H9 (cell line): ENCODE measurements at regions not wholly inside any gene's neighbourhood (a gene's known extent, or its start where the extent isn't known, plus 50 kb on each side); places are given as distances from the start of the nearest gene placed in this dataset.

Source experiments
- DNase-seq: peaks from one replicate; pipeline ENCODE4 v3.0.0-alpha.2; 2017
- H2AFZ ChIP-seq: one replicate; pipeline ENCODE4 v1.6.1; 2013; ENCODE audit warnings: mild to moderate bottlenecking, low read length, control low read depth, moderate library complexity
- H2AK5ac ChIP-seq: 2 replicates; pipeline ENCODE4 v1.6.1; 2013; ENCODE audit warnings: low read length, control low read depth, mixed read lengths; ENCODE audit not compliant: insufficient read length
- H2BK120ac ChIP-seq: one replicate; pipeline ENCODE4 v1.6.1; 2013; ENCODE audit warnings: low read depth, mild to moderate bottlenecking, low read length, control low read depth, inconsistent platforms; ENCODE audit not compliant: poor library complexity, severe bottlenecking
- H2BK12ac ChIP-seq: 2 replicates; pipeline ENCODE4 v1.6.1; 2013; ENCODE audit warnings: low read length, control low read depth, mixed read lengths, low read depth; ENCODE audit not compliant: insufficient read length
- H2BK15ac ChIP-seq: 2 replicates; pipeline ENCODE4 v1.6.1; 2013; ENCODE audit warnings: low read depth, low read length, control low read depth
- H2BK20ac ChIP-seq: one replicate; pipeline ENCODE4 v1.6.1; 2013; ENCODE audit warnings: low read depth, mild to moderate bottlenecking, low read length, control low read depth, inconsistent platforms; ENCODE audit not compliant: poor library complexity, severe bottlenecking
- H2BK5ac ChIP-seq: 2 replicates; pipeline ENCODE4 v1.6.1; 2013; ENCODE audit warnings: low read length, control low read depth, mixed read lengths; ENCODE audit not compliant: insufficient read length
- H3K14ac ChIP-seq: 2 replicates; pipeline ENCODE4 v1.6.1; 2013; ENCODE audit warnings: low read length, control low read depth; ENCODE audit not compliant: insufficient read depth
- H3K18ac ChIP-seq: 2 replicates; pipeline ENCODE4 v1.6.1; 2013; ENCODE audit warnings: low read depth, mild to moderate bottlenecking, mixed read lengths, low read length, control low read depth; ENCODE audit not compliant: insufficient read length
- H3K23ac ChIP-seq: 2 replicates; pipeline ENCODE4 v1.6.1; 2013; ENCODE audit warnings: low read length, control low read depth, mixed read lengths, low read depth; ENCODE audit not compliant: insufficient read length
- H3K23me2 ChIP-seq: 2 replicates; pipeline ENCODE4 v1.6.1; 2013; ENCODE audit warnings: low read depth, mild to moderate bottlenecking, mixed read lengths, low read length, control low read depth; ENCODE audit not compliant: insufficient read length, poor library complexity, severe bottlenecking
- H3K27ac ChIP-seq: 2 replicates; pipeline ENCODE4 v1.5.1; 2013; ENCODE audit warnings: low read length, control low read depth, mixed read lengths, low read depth; ENCODE audit not compliant: insufficient read length
- H3K27me3 ChIP-seq: 2 replicates; pipeline ENCODE4 v1.6.1; 2013; ENCODE audit warnings: low read length, control low read depth, inconsistent platforms; ENCODE audit not compliant: insufficient read depth
- H3K4ac ChIP-seq: 2 replicates; pipeline ENCODE4 v1.6.1; 2013; ENCODE audit warnings: low read depth, mild to moderate bottlenecking, control low read depth, inconsistent platforms, low read length, moderate library complexity
- H3K4me1 ChIP-seq: 2 replicates; pipeline ENCODE4 v1.6.1; 2013; ENCODE audit warnings: low read length, control low read depth, inconsistent platforms; ENCODE audit not compliant: insufficient read depth
- H3K4me2 ChIP-seq: 2 replicates; pipeline ENCODE4 v1.6.1; 2013; ENCODE audit warnings: low read length, control low read depth, mixed read lengths; ENCODE audit not compliant: insufficient read length, insufficient read depth
- H3K56ac ChIP-seq: 2 replicates; pipeline ENCODE4 v1.6.1; 2013; ENCODE audit warnings: low read depth, mild to moderate bottlenecking, mixed read lengths, low read length, control low read depth; ENCODE audit not compliant: insufficient read length
- H3K79me1 ChIP-seq: 2 replicates; pipeline ENCODE4 v1.6.1; 2013; ENCODE audit warnings: low read depth, mild to moderate bottlenecking, moderate library complexity, low read length, control low read depth, inconsistent platforms; ENCODE audit not compliant: insufficient read depth, poor library complexity, severe bottlenecking
- H3K79me2 ChIP-seq: 2 replicates; pipeline ENCODE4 v1.6.1; 2013; ENCODE audit warnings: low read length, control low read depth, inconsistent platforms; ENCODE audit not compliant: insufficient read depth
- H3K9ac ChIP-seq: 2 replicates; pipeline ENCODE4 v1.6.1; 2013; ENCODE audit warnings: low read length, control low read depth, mixed read lengths; ENCODE audit not compliant: insufficient read length; ENCODE audit errors: extremely low read depth
- H3K9me3 ChIP-seq: one replicate; pipeline ENCODE4 v1.6.1; 2013; ENCODE audit warnings: low read depth, low read length, inconsistent platforms; ENCODE audit not compliant: control insufficient read depth
- H3T11ph ChIP-seq: one replicate; pipeline ENCODE4 v1.6.1; 2013; ENCODE audit warnings: mild to moderate bottlenecking, low read length, control low read depth, inconsistent platforms
- H4K20me1 ChIP-seq: one replicate; pipeline ENCODE4 v1.6.1; 2013; ENCODE audit not compliant: control insufficient read depth, insufficient read length, insufficient read depth
- H4K5ac ChIP-seq: 2 replicates; pipeline ENCODE4 v1.6.1; 2013; ENCODE audit warnings: low read depth, mild to moderate bottlenecking, mixed read lengths, low read length, control low read depth; ENCODE audit not compliant: insufficient read length
- H4K8ac ChIP-seq: replicated peaks from 2 replicates; pipeline ENCODE4 v1.6.1; 2013; ENCODE audit warnings: low read length, control low read depth, mixed read lengths, low read depth; ENCODE audit not compliant: insufficient read length
- H4K91ac ChIP-seq: 2 replicates; pipeline ENCODE4 v1.6.1; 2013; ENCODE audit warnings: low read depth, mild to moderate bottlenecking, moderate library complexity, mixed read lengths, low read length, control low read depth; ENCODE audit not compliant: insufficient read length
- H3K27ac Mint-ChIP-seq, 3 experiments: 2 replicates in 2 of 3; 3 replicates in 1 of 3; pipeline ENCODE4 v1.8.0; 2020 to 2021; ENCODE audit warnings: mixed read lengths in 3 of 3, mild to moderate bottlenecking in 1 of 3, moderate library complexity in 1 of 3
- H3K27me3 Mint-ChIP-seq: 2 replicates; pipeline ENCODE4 v1.8.0; 2021; ENCODE audit warnings: low read depth, mild to moderate bottlenecking, moderate library complexity, mixed read lengths
- H3K36me3 Mint-ChIP-seq, 3 experiments: 2 replicates in 2 of 3; 3 replicates in 1 of 3; pipeline ENCODE4 v1.8.0; 2020 to 2021; ENCODE audit warnings: low read depth in 3 of 3, mixed read lengths in 3 of 3; ENCODE audit not compliant: insufficient read depth in 1 of 3
- H3K4me1 Mint-ChIP-seq, 2 experiments: 2 replicates each; pipeline ENCODE4 v1.8.0; 2020; ENCODE audit warnings: mixed read lengths in 2 of 2
- H3K4me3 Mint-ChIP-seq, 2 experiments: 2 replicates in 1 of 2; 3 replicates in 1 of 2; pipeline ENCODE4 v1.8.0; 2020 to 2021; ENCODE audit warnings: mild to moderate bottlenecking in 2 of 2, mixed read lengths in 2 of 2, moderate library complexity in 1 of 2
- H3K9me3 Mint-ChIP-seq, 2 experiments: 2 replicates in 1 of 2; 3 replicates in 1 of 2; pipeline ENCODE4 v1.8.0; 2020; ENCODE audit warnings: mild to moderate bottlenecking in 2 of 2, mixed read lengths in 2 of 2, moderate library complexity in 1 of 2
- CTCF ChIP-seq: fragments of 200-600 bp; sonication (generic); conservative IDR thresholded peaks from 3 replicates; pipeline ENCODE4 v1.8.0; 2021; ENCODE audit warnings: antibody characterized with exemption, mild to moderate bottlenecking
- WGBS: extraction: QIAGEN DNeasy Blood & Tissue Kit; methylation state at CpG from one replicate; pipeline ENCODE4 v1.1.7; 2013; ENCODE audit warnings: missing lambda C conversion rate, low lambda C conversion rate, mixed read lengths; ENCODE audit not compliant: insufficient read length; ENCODE audit errors: extremely low coverage; 5-methylcytosine and 5-hydroxymethylcytosine counted together

GRCh38 chr14:86790408-86791364, 1202.3 kb downstream of the GALC start:
- Histone ChIP-seq H3K4ac (no peak overlapping the region), H3K18ac (no peak overlapping the region), H3K27me3 (no peaks in the 10 kb centered on the region), H2BK120ac (no peak overlapping the region), H4K91ac (no peak overlapping the region), H3K56ac (no peak overlapping the region), H3T11ph (no peak overlapping the region), H2BK12ac (no peak overlapping the region), H2BK15ac (no peak overlapping the region), H3K27ac (no peak overlapping the region), H3K14ac (no peak overlapping the region), H4K8ac (no peak overlapping the region), H3K23me2 (no peaks in the 10 kb centered on the region), H3K4me2 (no peak overlapping the region), H3K79me2 (no peaks in the 10 kb centered on the region), H3K4me1 (no peaks in the 10 kb centered on the region), H2AK5ac (no peak overlapping the region), H2BK5ac (no peak overlapping the region), H3K9ac (no peak overlapping the region), H3K9me3 (no peaks in the 10 kb centered on the region), H3K23ac (no peak overlapping the region), H2BK20ac (no peak overlapping the region), H4K5ac (no peak overlapping the region), H4K20me1 (no peaks in the 10 kb centered on the region), H2AFZ (no peak overlapping the region), H3K79me1 (no peaks in the 10 kb centered on the region)
- no peak overlapping the region for H3K4me3 Mint-ChIP-seq
- peaks cover 0 to 11% of the 10 kb centered on the region in 2 experiments; a peak in 3 of 5 replicates for H3K9me3 Mint-ChIP-seq
- H3K4me1 Mint-ChIP-seq, result peaks cover 5% of the 10 kb centered on the region in 2 experiments; a peak in 1 of 4 replicates
- no peaks in the 10 kb centered on the region; the same call in 1 of the 2 replicates for H3K27me3 Mint-ChIP-seq
- H3K36me3 Mint-ChIP-seq, result peaks cover 0 to 7% (median 4%) of the 10 kb centered on the region in 3 experiments; a peak in 4 of 7 replicates
- H3K27ac Mint-ChIP-seq, result no peak overlapping the region
- no CpG with 5 or more reads among the region's 5 CpGs for WGBS
- DNase-seq, result no peak
- TF ChIP-seq CTCF, result peak; percentile 38; the same call in 2 of the 3 replicates
